ENCODE measurements at regions not wholly inside any gene's neighbourhood (a gene's known extent, or its start where the extent isn't known, plus 50 kb on each side); places are given as distances from the start of the nearest gene placed in this dataset.
"Not testable (repeated sequence)": the region's sequence is repeated elsewhere in the genome, so short reads cannot be mapped to it uniquely, and the experiment has no call there.

GRCh38 chr17:56725144-56725543 is 108.6 kb downstream of the C17orf67 start:
- H3K27ac ChIP-seq (ENCODE audit: low read depth in 2 of 2, low read length in 2 of 2): no peak overlapping the region
- H3K27me3 ChIP-seq (ENCODE audit: control insufficient read depth, insufficient read depth, low read length): no peaks in the 10 kb centered on the region
- no peak overlapping the region for H3K9ac ChIP-seq (ENCODE audit: low read length in 3 of 3)
- TF ChIP-seq CTCF (IDR thresholded peaks at IDR 0.05; ENCODE audit: borderline replicate concordance, extremely low read depth, insufficient read depth): no peak
- DNase-seq: no peak
- no peaks in the 10 kb centered on the region for H3K4me1 ChIP-seq (ENCODE audit: control insufficient read depth in 2 of 3, insufficient read depth in 2 of 3, low read depth in 1 of 3, low read length in 3 of 3)
- intact Hi-C loops (cut with DNase I): no loop called here
- H3K9me3 ChIP-seq (ENCODE audit: control insufficient read depth in 2 of 3, insufficient read depth in 1 of 3, low read length in 3 of 3): no peaks in the 10 kb centered on the region
- no peak for FAIRE-seq
- no peaks in the 10 kb centered on the region for H3K36me3 ChIP-seq (ENCODE audit: control insufficient read depth in 2 of 3, insufficient read depth in 3 of 3, low read length in 3 of 3)
- no peak overlapping the region for H3K4me3 ChIP-seq (ENCODE audit: low read length in 3 of 3)

- DNase-seq: no peak
- intact Hi-C loops (cut with DNase I): no loop called here
- Histone ChIP-seq H3K9ac (ENCODE audit: low read length in 3 of 3) (no peak overlapping the region), H3K9me3 (ENCODE audit: control insufficient read depth in 2 of 3, insufficient read depth in 1 of 3, low read length in 3 of 3) (no peaks in the 10 kb centered on the region), H3K27ac (ENCODE audit: low read depth in 2 of 2, low read length in 2 of 2) (no peak overlapping the region), H3K4me1 (ENCODE audit: control insufficient read depth in 2 of 3, insufficient read depth in 2 of 3, low read depth in 1 of 3, low read length in 3 of 3) (no peaks in the 10 kb centered on the region), H3K27me3 (ENCODE audit: control insufficient read depth, insufficient read depth, low read length) (no peaks in the 10 kb centered on the region), H3K4me3 (ENCODE audit: low read length in 3 of 3) (no peak overlapping the region), H3K36me3 (ENCODE audit: control insufficient read depth in 2 of 3, insufficient read depth in 3 of 3, low read length in 3 of 3) (no peaks in the 10 kb centered on the region)
- no peak for TF ChIP-seq CTCF (IDR thresholded peaks at IDR 0.05; ENCODE audit: borderline replicate concordance, extremely low read depth, insufficient read depth)
- no peak for FAIRE-seq
These were observed 105.7 kb downstream of the C17orf67 start for GRCh38 chr17:56727876-56728617.

GRCh38 chr17:56731096-56731495 is 102.6 kb downstream of the C17orf67 start:
- DNase-seq; H3K4me1 ChIP-seq (ENCODE audit: control insufficient read depth in 2 of 3, insufficient read depth in 2 of 3, low read depth in 1 of 3, low read length in 3 of 3); H3K4me3 ChIP-seq (ENCODE audit: low read length in 3 of 3); H3K36me3 ChIP-seq (ENCODE audit: control insufficient read depth in 2 of 3, insufficient read depth in 3 of 3, low read length in 3 of 3); H3K9me3 ChIP-seq (ENCODE audit: control insufficient read depth in 2 of 3, insufficient read depth in 1 of 3, low read length in 3 of 3); FAIRE-seq; H3K9ac ChIP-seq (ENCODE audit: low read length in 3 of 3); H3K27ac ChIP-seq (ENCODE audit: low read depth in 2 of 2, low read length in 2 of 2); intact Hi-C loops (cut with DNase I); H3K27me3 ChIP-seq (ENCODE audit: control insufficient read depth, insufficient read depth, low read length): not testable (repeated sequence)

GRCh38 chr17:56733833-56734232 is 99.9 kb downstream of the C17orf67 start:
- intact Hi-C loops (cut with DNase I): no loop called here
- no peak overlapping the region for H3K9ac ChIP-seq (ENCODE audit: low read length in 3 of 3)
- no peak for TF ChIP-seq CTCF (IDR thresholded peaks at IDR 0.05; ENCODE audit: borderline replicate concordance, extremely low read depth, insufficient read depth)
- no peaks in the 10 kb centered on the region for H3K36me3 ChIP-seq (ENCODE audit: control insufficient read depth in 2 of 3, insufficient read depth in 3 of 3, low read length in 3 of 3)
- FAIRE-seq (no peak), DNase-seq (no peak)
- no peaks in the 10 kb centered on the region for H3K4me1 ChIP-seq (ENCODE audit: control insufficient read depth in 2 of 3, insufficient read depth in 2 of 3, low read depth in 1 of 3, low read length in 3 of 3)
- H3K27ac ChIP-seq (ENCODE audit: low read depth in 2 of 2, low read length in 2 of 2): no peak overlapping the region
- H3K9me3 ChIP-seq (ENCODE audit: control insufficient read depth in 2 of 3, insufficient read depth in 1 of 3, low read length in 3 of 3): no peaks in the 10 kb centered on the region
- no peaks in the 10 kb centered on the region for H3K27me3 ChIP-seq (ENCODE audit: control insufficient read depth, insufficient read depth, low read length)
- no peak overlapping the region for H3K4me3 ChIP-seq (ENCODE audit: low read length in 3 of 3)
